ENCODE measurements at regions not wholly inside any gene's neighbourhood (a gene's known extent, or its start where the extent isn't known, plus 50 kb on each side); places are given as distances from the start of the nearest gene placed in this dataset.

- TF ChIP-seq REST (IDR thresholded peaks at IDR 0.05): no peak
- no peak for TF ChIP-seq CEBPB (IDR thresholded peaks at IDR 0.05)
- TF ChIP-seq JUN (IDR thresholded peaks at IDR 0.05): no peak
Measured at GRCh38 chr10:44313761-44314165, 71.1 kb downstream of the CXCL12 start (continued).

- TF ChIP-seq E2F6 (IDR thresholded peaks at IDR 0.05; ENCODE audit: borderline replicate concordance, low read depth) (no peak), SMC3 (IDR thresholded peaks at IDR 0.05) (no peak), EP300 (IDR thresholded peaks at IDR 0.05) (no peak), NPAS2 (CRISPR knock-in tag; IDR thresholded peaks at IDR 0.05; ENCODE audit: borderline replicate concordance) (no peak), HMGXB4 (CRISPR knock-in tag; IDR thresholded peaks at IDR 0.05; ENCODE audit: borderline replicate concordance) (no peak), RFX5 (IDR thresholded peaks at IDR 0.05) (no peak), EHF (CRISPR knock-in tag; IDR thresholded peaks at IDR 0.05) (no peak), NFE2L2 (conservative IDR thresholded peaks at IDR 0.05; ENCODE audit: low read length) (no peak), ZNF302 (CRISPR knock-in tag; IDR thresholded peaks at IDR 0.05) (no peak), CEBPB (IDR thresholded peaks at IDR 0.05) (no peak), HEYL (CRISPR knock-in tag; IDR thresholded peaks at IDR 0.05) (no peak), MYC (IDR thresholded peaks at IDR 0.05; ENCODE audit: borderline replicate concordance, low read length) (no peak), ZC3H11A (IDR thresholded peaks at IDR 0.05) (no peak)
- no peak for FAIRE-seq
- 18% methylated on average over 3 of the region's 3 CpGs for WGBS (ENCODE audit: missing lambda C conversion rate)
Measured at GRCh38 chr10:44312401-44312800, 72.5 kb downstream of the CXCL12 start.

GRCh38 chr10:44311563-44312051 is 73.3 kb downstream of the CXCL12 start:
- WGBS (ENCODE audit: missing lambda C conversion rate): 57% methylated on average over 12 of the region's 12 CpGs

More at GRCh38 chr10:44312401-44312800, 72.5 kb downstream of the CXCL12 start:
- ATAC-seq (no peak), DNase-seq (ENCODE audit: low read depth in 1 of 2, low spot score in 1 of 2) (no peak)
- ChIA-PET POLR2A (no interaction called here), CTCF (interaction anchor here (1.5 kb wide), 1 partner anchor 10 kb away, joined by 4 read pairs; no protein-coding TSS in a partner anchor)
- H3K27ac ChIP-seq: no peak overlapping the region
- no peak overlapping the region for H3K4me3 ChIP-seq
- H3K4me1 ChIP-seq: no peaks in the 10 kb centered on the region
- no peaks in the 10 kb centered on the region for H3K9me3 ChIP-seq
- no peak overlapping the region for H3K4me2 ChIP-seq

More at GRCh38 chr10:44311563-44312051, 73.3 kb downstream of the CXCL12 start:
- TF ChIP-seq TP53 (CRISPR knock-in tag; IDR thresholded peaks at IDR 0.05): no peak
- no peak for TF ChIP-seq KDM5A (IDR thresholded peaks at IDR 0.05)
- TF ChIP-seq ZC3H11A (IDR thresholded peaks at IDR 0.05): no peak
- TF ChIP-seq MYC (IDR thresholded peaks at IDR 0.05; ENCODE audit: borderline replicate concordance, low read length): no peak
- no peak for TF ChIP-seq JUNB (IDR thresholded peaks at IDR 0.05)
- no peak for TF ChIP-seq ATOH8 (CRISPR knock-in tag; IDR thresholded peaks at IDR 0.05; ENCODE audit: low read depth)
- TF ChIP-seq RFX5 (IDR thresholded peaks at IDR 0.05): no peak
- ChIA-PET CTCF (interaction anchor here (0.7 to 1.5 kb wide), 3 partner anchors 9 to 75 kb away, joined by 3 to 4 read pairs (median 3); no protein-coding TSS in a partner anchor), POLR2A (no interaction called here)
- H3K9me3 ChIP-seq: no peaks in the 10 kb centered on the region
- H3K4me1 ChIP-seq: 0 out of 3 replicates have a peak, but pooled peaks cover under 1% of the 10 kb centered on the region
- H3K27ac ChIP-seq: no peak overlapping the region
- no peak for DNase-seq (ENCODE audit: low read depth in 1 of 2, low spot score in 1 of 2)
- no peak overlapping the region for H3K4me3 ChIP-seq
- no peak for ATAC-seq
- no peak for FAIRE-seq
- peak overlapping the region; percentile 44; the same call in 2 of the 3 replicates for H3K4me2 ChIP-seq
